ENCODE measurements at regions not wholly inside any gene's neighbourhood (a gene's known extent, or its start where the extent isn't known, plus 50 kb on each side); places are given as distances from the start of the nearest gene placed in this dataset.
A peak's percentile ranks its signal among the peaks of the same experiment; 100 is the strongest.

- no peak overlapping the region for H3K4me3 ChIP-seq (replicated peaks in 1 of 2; ENCODE audit: low read depth in 2 of 2, low read length in 2 of 2)
- no peak for TF ChIP-seq CTCF (IDR thresholded peaks at IDR 0.05; ENCODE audit: low read depth, low read length)
- peak in 1 of 2 donors; percentile 3 for DNase-seq (ENCODE audit: low read depth in 2 of 2)
These were observed 66.3 kb downstream of the NR2F1 start for GRCh38 chr5:93649234-93649900.

GRCh38 chr5:93644760-93645159 is 61.7 kb downstream of the NR2F1 start:
- DNase-seq (ENCODE audit: low read depth in 2 of 2): no peak
- no peak for TF ChIP-seq CTCF (IDR thresholded peaks at IDR 0.05; ENCODE audit: low read depth, low read length)
- no peak overlapping the region for H3K4me3 ChIP-seq (replicated peaks in 1 of 2; ENCODE audit: low read depth in 2 of 2, low read length in 2 of 2)
